PC-3 (cell line): ENCODE measurements at regions not wholly inside any gene's neighbourhood (a gene's known extent, or its start where the extent isn't known, plus 50 kb on each side); places are given as distances from the start of the nearest gene placed in this dataset.

Experiments used
- ATAC-seq: fragments of 200-7000 bp; cut with Tn5 transposase; 2 replicates; pipeline ENCODE4 v1.9.1; 2020; ENCODE audit warnings: mild to moderate bottlenecking, moderate library complexity
- BruUV-seq: library from RNA; stranded (reverse); fragments of 400-500 nt; replicated peaks from 2 replicates; lab custom pipeline; 2021; lab: Mats Ljungman, UMichigan
- CTCF ChIA-PET: fragments of 300-600 bp; sonication (Branson Sonifier 250); formaldehyde crosslinking; loops from one replicate; lab custom pipeline; 2022; ENCODE audit warnings: antibody characterized with exemption; lab: Charles Lee
- POLR2A ChIA-PET: fragments of 300-600 bp; sonication (Branson Sonifier 250); formaldehyde crosslinking; loops from one replicate; lab custom pipeline; 2022; ENCODE audit warnings: antibody characterized with exemption; ENCODE audit not compliant: unreplicated experiment; lab: Charles Lee
- DNase-seq: peaks from one replicate; pipeline ENCODE4 v3.0.0-alpha.2; 2015
- H2AFZ ChIP-seq: fragments of 300-600 bp; sonication (generic); 2 replicates; pipeline ENCODE4 v1.6.0; 2016; ENCODE audit warnings: antibody characterized with exemption, low read length
- H3F3A ChIP-seq: fragments of 300-600 bp; sonication (generic); one replicate; pipeline ENCODE4 v1.6.0; 2017; ENCODE audit warnings: antibody characterized with exemption, low read length, control low read depth, mild to moderate bottlenecking; ENCODE audit not compliant: unreplicated experiment
- H3K27ac ChIP-seq: fragments of 300-600 bp; sonication (generic); 2 replicates; pipeline ENCODE4 v1.5.1; 2016; ENCODE audit warnings: mild to moderate bottlenecking, low read length
- H3K27me3 ChIP-seq: fragments of 300-600 bp; sonication (generic); 2 replicates; pipeline ENCODE4 v1.6.1; 2016; ENCODE audit warnings: low read length, mixed read lengths
- H3K36me3 ChIP-seq: fragments of 300-600 bp; sonication (generic); 2 replicates; pipeline ENCODE4 v1.6.1; 2016; ENCODE audit warnings: low read depth, mixed run types, low read length, mixed read lengths
- H3K4me1 ChIP-seq: fragments of 300-600 bp; sonication (generic); 2 replicates; pipeline ENCODE4 v1.5.1; 2016; ENCODE audit warnings: low read length; ENCODE audit not compliant: insufficient read depth
- H3K4me2 ChIP-seq: fragments of 300-600 bp; sonication (generic); 2 replicates; pipeline ENCODE4 v1.6.0; 2016; ENCODE audit warnings: low read length
- H3K4me3 ChIP-seq: fragments of 300-600 bp; sonication (generic); 2 replicates; pipeline ENCODE4 v1.5.1; 2016; ENCODE audit warnings: mild to moderate bottlenecking, low read length, mixed read lengths
- H3K79me2 ChIP-seq: fragments of 300-600 bp; sonication (generic); 2 replicates; pipeline ENCODE4 v1.6.1; 2017; ENCODE audit warnings: low read length, mixed read lengths
- H3K9ac ChIP-seq: fragments of 300-600 bp; sonication (generic); 2 replicates; pipeline ENCODE4 v1.6.0; 2016; ENCODE audit warnings: mild to moderate bottlenecking, low read length
- H3K9me2 ChIP-seq: fragments of 300-600 bp; sonication (generic); replicated peaks from 2 replicates; pipeline ENCODE4 v1.6.1; 2016; ENCODE audit warnings: mixed run types, low read length, mixed read lengths
- H3K9me3 ChIP-seq: fragments of 300-600 bp; sonication (generic); 2 replicates; pipeline ENCODE4 v1.6.1; 2016; ENCODE audit warnings: low read length, mixed read lengths
- H4K20me1 ChIP-seq: fragments of 300-600 bp; sonication (generic); 2 replicates; pipeline ENCODE4 v1.6.1; 2016; ENCODE audit warnings: low read length, mixed read lengths
- CTCF ChIP-seq: fragments of 300-600 bp; sonication (generic); conservative IDR thresholded peaks from 2 replicates; pipeline ENCODE4 v1.5.1; 2017; ENCODE audit warnings: antibody characterized with exemption, low read depth, mild to moderate bottlenecking, low read length
- EZH2 ChIP-seq: fragments of 300-600 bp; sonication (generic); IDR thresholded peaks from one replicate; pipeline ENCODE4 v1.6.1; 2017; ENCODE audit warnings: antibody characterized with exemption, mild to moderate bottlenecking, low read length; ENCODE audit not compliant: unreplicated experiment
- EZH2phosphoT487 ChIP-seq: fragments of 300-600 bp; sonication (generic); IDR thresholded peaks from 2 replicates; pipeline ENCODE4 v1.6.1; 2018; ENCODE audit warnings: mild to moderate bottlenecking, antibody characterized with exemption, low read length, borderline replicate concordance
- intact Hi-C: fragments of 100-400 bp; cut with micrococcal nuclease; formaldehyde crosslinking; loops from 2 replicates; pipeline ENCODE4 v1.9.0; 2023

DNA sequence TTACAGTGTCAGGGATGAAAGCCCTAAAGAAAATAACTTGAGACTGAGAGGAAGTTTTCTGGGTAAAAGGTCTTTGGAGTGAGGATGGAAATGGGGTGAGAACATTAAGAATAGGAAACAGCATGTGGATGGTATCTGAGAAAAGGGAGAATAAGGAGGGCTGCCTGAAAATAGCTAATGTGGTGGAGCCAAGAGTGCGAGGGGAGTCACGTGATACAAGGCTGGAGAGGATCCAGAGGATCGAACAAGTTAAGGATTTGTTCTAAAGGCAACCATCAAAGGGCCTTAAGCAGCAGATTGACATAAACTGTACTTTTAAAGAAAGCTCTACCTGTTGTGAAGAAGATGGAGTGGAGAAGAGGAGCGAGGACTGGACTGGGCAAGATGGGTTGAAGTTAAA, 347.4 kb upstream of the AGA start:
- no TSS peak for BruUV-seq
- Histone ChIP-seq H3K4me1 (no peaks in the 10 kb centered on the region), H3K4me3 (no peak overlapping the region), H3K27me3 (no peaks in the 10 kb centered on the region), H2AFZ (no peak overlapping the region), H4K20me1 (no peaks in the 10 kb centered on the region), H3K36me3 (no peaks in the 10 kb centered on the region), H3K27ac (no peak overlapping the region), H3K9me3 (no peaks in the 10 kb centered on the region), H3K4me2 (no peak overlapping the region), H3K79me2 (no peaks in the 10 kb centered on the region), H3K9ac (no peak overlapping the region), H3F3A (no peaks in the 10 kb centered on the region), H3K9me2 (no peaks in the 10 kb centered on the region)
- no peak for DNase-seq
- no peak for ATAC-seq
- intact Hi-C loops, result no loop called here
- no peak for TF ChIP-seq EZH2phosphoT487
- no peak for TF ChIP-seq EZH2
- no peak for TF ChIP-seq CTCF
- ChIA-PET POLR2A (no interaction called here), CTCF (no interaction called here)

DNA sequence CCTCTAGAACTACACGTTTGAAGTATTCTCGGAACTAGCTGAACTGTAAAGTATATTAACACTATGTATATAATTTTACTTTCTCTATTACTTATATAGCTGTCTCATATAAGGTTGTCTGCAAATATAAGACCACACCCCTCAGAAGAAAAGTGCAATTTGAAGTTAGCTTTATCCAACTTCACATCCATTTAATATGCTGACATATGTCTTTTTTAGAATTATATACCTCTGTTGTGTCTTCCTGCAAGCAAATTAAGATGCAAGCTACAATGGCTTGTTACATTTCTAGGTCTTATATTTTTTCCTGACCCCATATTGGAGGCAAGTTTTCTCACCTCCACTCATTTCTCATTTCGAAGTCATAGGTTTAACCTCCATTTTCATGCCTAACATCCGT, 349.0 kb upstream of the AGA start:
- Histone ChIP-seq H3K79me2 (no peaks in the 10 kb centered on the region), H3K27ac (no peak overlapping the region), H3K4me3 (no peak overlapping the region), H3K4me1 (no peaks in the 10 kb centered on the region), H3K9ac (no peak overlapping the region), H3K27me3 (no peaks in the 10 kb centered on the region), H3F3A (no peaks in the 10 kb centered on the region), H3K9me2 (no peaks in the 10 kb centered on the region), H2AFZ (no peak overlapping the region), H3K9me3 (no peaks in the 10 kb centered on the region), H3K4me2 (no peak overlapping the region), H4K20me1 (no peaks in the 10 kb centered on the region), H3K36me3 (no peaks in the 10 kb centered on the region)
- ChIA-PET CTCF (no interaction called here), POLR2A (no interaction called here)
- BruUV-seq, result no TSS peak
- no peak for ATAC-seq
- intact Hi-C loops, result no loop called here
- no peak for TF ChIP-seq EZH2
- TF ChIP-seq EZH2phosphoT487, result no peak
- TF ChIP-seq CTCF, result no peak
- no peak for DNase-seq

- DNase-seq (no peak), ATAC-seq (no peak)
- Histone ChIP-seq H3K4me1 (no peaks in the 10 kb centered on the region), H3K36me3 (no peaks in the 10 kb centered on the region), H4K20me1 (no peaks in the 10 kb centered on the region), H3K4me3 (no peak overlapping the region), H3K9me2 (no peaks in the 10 kb centered on the region), H3K9me3 (no peaks in the 10 kb centered on the region), H3K27me3 (no peaks in the 10 kb centered on the region), H3F3A (no peaks in the 10 kb centered on the region), H3K27ac (no peak overlapping the region), H2AFZ (no peak overlapping the region), H3K79me2 (no peaks in the 10 kb centered on the region), H3K4me2 (no peak overlapping the region), H3K9ac (no peak overlapping the region)
- intact Hi-C loops, result no loop called here
- ChIA-PET CTCF (no interaction called here), POLR2A (no interaction called here)
- BruUV-seq, result no TSS peak
- TF ChIP-seq EZH2 (no peak), EZH2phosphoT487 (no peak), CTCF (no peak)
Measured at GRCh38 chr4:177796841-177797240, 354.6 kb upstream of the AGA start.
